H1 (cell line): ENCODE measurements at regions not wholly inside any gene's neighbourhood (a gene's known extent, or its start where the extent isn't known, plus 50 kb on each side); places are given as distances from the start of the nearest gene placed in this dataset.

Experiments used
- CTCF ChIA-PET: fragments of 300-600 bp; sonication (Branson Sonifier 250); formaldehyde crosslinking; loops from one replicate; lab custom pipeline; 2021; ENCODE audit not compliant: partially characterized antibody; lab: Charles Lee
- POLR2A ChIA-PET: fragments of 300-600 bp; sonication (Branson Sonifier 250); formaldehyde crosslinking; loops from one replicate; lab custom pipeline; 2021; ENCODE audit warnings: inconsistent platforms; ENCODE audit not compliant: partially characterized antibody; lab: Charles Lee
- DNase-seq, 2 experiments: peaks; one replicate each; pipeline versions ENCODE4 v3.0.0 to v3.0.0-alpha.2; 2010 to 2022; ENCODE audit warnings: low spot score in 2 of 2, low read depth in 1 of 2, mixed read lengths in 1 of 2
- FAIRE-seq: peaks from 2 replicates; lab custom pipeline; 2011; peaks lifted over from hg19 to GRCh38; lab: Jason Lieb, UNC
- H2AFZ ChIP-seq: 2 replicates; pipeline ENCODE4 v1.8.1; 2012; ENCODE audit warnings: low read length, inconsistent platforms
- H2AK5ac ChIP-seq: 2 replicates; pipeline ENCODE4 v1.6.1; 2013; ENCODE audit warnings: low read depth, low read length
- H2BK120ac ChIP-seq: replicated peaks from 2 replicates; pipeline ENCODE3; 2013; ENCODE audit warnings: low read depth, low read length, inconsistent platforms
- H2BK12ac ChIP-seq: 2 replicates; pipeline ENCODE4 v1.6.1; 2013; ENCODE audit warnings: low read depth, low read length
- H2BK15ac ChIP-seq: 2 replicates; pipeline ENCODE4 v1.6.1; 2013; ENCODE audit warnings: low read length
- H2BK20ac ChIP-seq: 2 replicates; pipeline ENCODE4 v1.6.1; 2013; ENCODE audit warnings: low read length
- H2BK5ac ChIP-seq: 2 replicates; pipeline ENCODE4 v1.6.1; 2013; ENCODE audit warnings: low read depth, low read length
- H3K14ac ChIP-seq: 2 replicates; pipeline ENCODE4 v1.6.1; 2013; ENCODE audit warnings: inconsistent platforms; ENCODE audit not compliant: insufficient read length
- H3K18ac ChIP-seq: 2 replicates; pipeline ENCODE4 v1.6.1; 2013; ENCODE audit warnings: low read length; ENCODE audit errors: extremely low read depth
- H3K23ac ChIP-seq: 2 replicates; pipeline ENCODE4 v1.6.1; 2013; ENCODE audit warnings: inconsistent platforms; ENCODE audit not compliant: insufficient read length
- H3K23me2 ChIP-seq: 2 replicates; pipeline ENCODE4 v1.6.1; 2013; ENCODE audit warnings: low read depth, low read length
- H3K27ac ChIP-seq: 2 replicates; pipeline ENCODE4 v1.6.1; 2011; ENCODE audit warnings: low read depth, low read length, inconsistent platforms
- H3K27me3 ChIP-seq, 4 experiments: replicated peaks in 1 of 4; 1 replicate in 1 of 4; 2 replicates in 3 of 4; pipeline versions ENCODE4 v1.6.1 to v1.8.1; 2011 to 2013; ENCODE audit warnings: low read length in 3 of 4, mild to moderate bottlenecking in 3 of 4, inconsistent platforms in 2 of 4, mixed read lengths in 2 of 4, moderate library complexity in 1 of 4; ENCODE audit not compliant: control insufficient read depth in 3 of 4, insufficient read depth in 3 of 4; ENCODE audit errors: extremely low read depth in 1 of 4
- H3K36me3 ChIP-seq, 4 experiments: 2 replicates each; pipeline versions ENCODE4 v1.6.1 to v1.8.1; 2011 to 2013; ENCODE audit warnings: mild to moderate bottlenecking in 4 of 4, low read length in 3 of 4, moderate library complexity in 2 of 4, control low read depth in 1 of 4, inconsistent platforms in 1 of 4; ENCODE audit not compliant: insufficient read depth in 4 of 4, control insufficient read depth in 2 of 4
- H3K4ac ChIP-seq: replicated peaks from 2 replicates; pipeline ENCODE3; 2013; ENCODE audit warnings: low read length, low read depth, mixed read lengths, inconsistent platforms; ENCODE audit not compliant: insufficient read length
- H3K4me1 ChIP-seq, 4 experiments: replicated peaks in 1 of 4; 1 replicate in 1 of 4; 2 replicates in 3 of 4; pipeline versions ENCODE4 v1.6.1 to v1.8.1; 2011 to 2013; ENCODE audit warnings: low read length in 3 of 4, inconsistent platforms in 2 of 4, mixed read lengths in 1 of 4; ENCODE audit not compliant: insufficient read depth in 4 of 4, control insufficient read depth in 3 of 4
- H3K4me2 ChIP-seq, 2 experiments: 2 replicates each; pipeline versions ENCODE4 v1.6.1 to v1.8.1; 2011 to 2013; ENCODE audit warnings: low read depth in 2 of 2, low read length in 2 of 2, control low read depth in 1 of 2, inconsistent platforms in 1 of 2, mild to moderate bottlenecking in 1 of 2; ENCODE audit not compliant: insufficient read depth in 1 of 2
- H3K4me3 ChIP-seq, 4 experiments: fragments of 200-600, 300-600 bp in 1 of 4; sonication (generic), shearing (Covaris generic), sonication (Bioruptor Twin) in 1 of 4; 2 replicates each; pipeline versions ENCODE4 v1.5.1 to v1.8.1; 2011 to 2016; ENCODE audit warnings: low read length in 4 of 4, low read depth in 3 of 4, control low read depth in 2 of 4, inconsistent platforms in 2 of 4, mild to moderate bottlenecking in 2 of 4, mixed read lengths in 1 of 4, moderate library complexity in 1 of 4; ENCODE audit not compliant: insufficient read depth in 2 of 4; ENCODE audit errors: extremely low read depth in 1 of 4
- H3K56ac ChIP-seq: replicated peaks from 2 replicates; pipeline ENCODE3; 2013; ENCODE audit warnings: low read depth, mild to moderate bottlenecking, mixed read lengths, low read length, inconsistent platforms; ENCODE audit not compliant: insufficient read length
- H3K79me1 ChIP-seq: 2 replicates; pipeline ENCODE4 v1.6.1; 2013; ENCODE audit warnings: low read depth, low read length, control low read depth
- H3K79me2 ChIP-seq, 2 experiments: 2 replicates each; pipeline versions ENCODE4 v1.6.1 to v1.8.1; 2012 to 2013; ENCODE audit warnings: low read length in 2 of 2, mild to moderate bottlenecking in 2 of 2, inconsistent platforms in 1 of 2; ENCODE audit not compliant: insufficient read depth in 2 of 2, control insufficient read depth in 1 of 2
- H3K9ac ChIP-seq, 4 experiments: replicated peaks in 1 of 4; 1 replicate in 1 of 4; 2 replicates in 3 of 4; pipeline versions ENCODE4 v1.6.1 to v1.8.1; 2011 to 2013; ENCODE audit warnings: low read depth in 3 of 4, low read length in 3 of 4, control low read depth in 2 of 4, mild to moderate bottlenecking in 2 of 4, moderate library complexity in 2 of 4, inconsistent platforms in 1 of 4; ENCODE audit errors: extremely low read depth in 1 of 4
- H3K9me3 ChIP-seq, 2 experiments: 2 replicates each; pipeline versions ENCODE4 v1.6.1 to v1.8.1; 2012 to 2013; ENCODE audit warnings: mild to moderate bottlenecking in 2 of 2, moderate library complexity in 2 of 2, control low read depth in 1 of 2, inconsistent platforms in 1 of 2, low read depth in 1 of 2, low read length in 1 of 2, mixed read lengths in 1 of 2; ENCODE audit not compliant: insufficient read depth in 2 of 2
- H4K20me1 ChIP-seq, 2 experiments: replicated peaks in 1 of 2; 2 replicates each; pipeline versions ENCODE3 to v1.8.1; 2011 to 2013; ENCODE audit warnings: inconsistent platforms in 2 of 2, low read length in 2 of 2, mild to moderate bottlenecking in 1 of 2; ENCODE audit not compliant: insufficient read depth in 2 of 2, control insufficient read depth in 1 of 2
- H4K5ac ChIP-seq: 2 replicates; pipeline ENCODE4 v1.6.1; 2013; ENCODE audit warnings: low read length, low read depth, mixed read lengths, inconsistent platforms; ENCODE audit not compliant: insufficient read length
- H4K8ac ChIP-seq: 2 replicates; pipeline ENCODE4 v1.8.0; 2013; ENCODE audit warnings: mild to moderate bottlenecking, moderate library complexity, low read length, inconsistent platforms; ENCODE audit not compliant: insufficient read depth; ENCODE audit errors: extremely low read depth
- H4K91ac ChIP-seq: replicated peaks from 2 replicates; pipeline ENCODE3; 2013; ENCODE audit warnings: low read length, mixed read lengths, inconsistent platforms; ENCODE audit not compliant: insufficient read length
- CHD2 ChIP-seq: IDR thresholded peaks from 2 replicates; pipeline ENCODE4 v1.6.1; 2012; ENCODE audit warnings: low read length, improper control_type of control experiment
- GABPA ChIP-seq: IDR thresholded peaks from 2 replicates; pipeline ENCODE4 v1.6.1; 2011; ENCODE audit warnings: mild to moderate bottlenecking, low read length, moderate library complexity, borderline replicate concordance; ENCODE audit not compliant: insufficient read depth
- KDM5A ChIP-seq: fragments of 200-600 bp; IDR thresholded peaks from 2 replicates; pipeline ENCODE4 v1.7.1; 2012; ENCODE audit warnings: mild to moderate bottlenecking, low read length, inconsistent platforms, mixed read lengths
- NRF1 ChIP-seq: IDR thresholded peaks from 2 replicates; pipeline ENCODE4 v1.6.1; 2011; ENCODE audit warnings: mild to moderate bottlenecking, low read depth, low read length, improper control_type of control experiment
- PHF8 ChIP-seq: fragments of 200-600 bp; sonication (generic); conservative IDR thresholded peaks from 2 replicates; pipeline ENCODE4 v1.7.1; 2012; ENCODE audit warnings: low read depth, mild to moderate bottlenecking, inconsistent platforms, low read length, moderate library complexity
- POU5F1 ChIP-seq: IDR thresholded peaks from 2 replicates; pipeline ENCODE4 v1.6.1; 2011; ENCODE audit warnings: low read depth, mild to moderate bottlenecking, low read length, moderate library complexity
- SAP30 ChIP-seq: fragments of 300-600 bp; sonication (generic); IDR thresholded peaks from 2 replicates; pipeline ENCODE4 v1.7.1; 2012; ENCODE audit warnings: low read length, moderate library complexity, mild to moderate bottlenecking, inconsistent platforms; ENCODE audit not compliant: insufficient read depth, insufficient replicate concordance
- SUZ12 ChIP-seq: fragments of 200-600 bp; sonication (generic); IDR thresholded peaks from 2 replicates; pipeline ENCODE4 v1.6.1; 2012; ENCODE audit warnings: mild to moderate bottlenecking, inconsistent platforms, low read length, moderate library complexity, mixed read lengths
- TCF12 ChIP-seq: IDR thresholded peaks from 2 replicates; pipeline ENCODE4 v1.6.1; 2011; ENCODE audit warnings: low read depth, mild to moderate bottlenecking, low read length
- WGBS, 2 experiments: shearing (Covaris generic) in 1 of 2; methylation state at CpG; one replicate each; pipeline versions ENCODE4 v1.1.6 to v1.1.7; 2013 to 2015; ENCODE audit warnings: low lambda C conversion rate in 2 of 2, mixed read lengths in 2 of 2, inconsistent platforms in 1 of 2, low coverage in 1 of 2, missing lambda C conversion rate in 1 of 2; ENCODE audit not compliant: insufficient replicate concordance in 2 of 2, insufficient coverage in 1 of 2, insufficient read length in 1 of 2; ENCODE audit errors: extremely low coverage in 1 of 2, missing lambda C conversion rate in 1 of 2; 5-methylcytosine and 5-hydroxymethylcytosine counted together

- no peak overlapping the region for H2AFZ ChIP-seq
- no peak overlapping the region for H3K18ac ChIP-seq
- H3K79me1 ChIP-seq: no peaks in the 10 kb centered on the region
- no peaks in the 10 kb centered on the region for H3K9me3 ChIP-seq
- H2BK5ac ChIP-seq: no peak overlapping the region
- no peaks in the 10 kb centered on the region for H3K27me3 ChIP-seq
- H4K91ac ChIP-seq: no peak overlapping the region
- no peaks in the 10 kb centered on the region for H3K36me3 ChIP-seq
- H3K56ac ChIP-seq: no peak overlapping the region
- FAIRE-seq (no peak), DNase-seq (no peak)
- H2BK12ac ChIP-seq: no peak overlapping the region
- no peak overlapping the region for H3K4ac ChIP-seq
- H3K9ac ChIP-seq: no peak overlapping the region
- H3K23me2 ChIP-seq: no peaks in the 10 kb centered on the region
- H3K4me2 ChIP-seq: no peak overlapping the region
- H3K27ac ChIP-seq: no peak overlapping the region
- H3K14ac ChIP-seq: no peak overlapping the region
- 94% methylated on average over 2 of the region's 2 CpGs; no CpG with 5 or more reads in 1 of the 2 experiments for WGBS, 2 experiments
- no peak overlapping the region for H4K8ac ChIP-seq
- TF ChIP-seq SUZ12 (no peak), TCF12 (no peak), SAP30 (no peak), NRF1 (no peak), KDM5A (no peak), PHF8 (no peak), GABPA (no peak), POU5F1 (no peak), CHD2 (no peak)
- TF ChIP-seq, all 59 proteins: peak for 0
- Histone ChIP-seq H3K4me1 (no peaks in the 10 kb centered on the region), H3K4me3 (no peak overlapping the region), H2BK15ac (no peak overlapping the region), H4K20me1 (no peaks in the 10 kb centered on the region), H2BK20ac (no peak overlapping the region), H2AK5ac (no peak overlapping the region), H4K5ac (no peak overlapping the region), H3K23ac (no peak overlapping the region), H2BK120ac (no peak overlapping the region), H3K79me2 (no peaks in the 10 kb centered on the region)
- CTCF ChIA-PET: interaction anchor here (0.6 to 1.0 kb wide), 2 partner anchors 26 to 61 kb away, joined by 3 read pairs; no protein-coding TSS in a partner anchor
- POLR2A ChIA-PET: no interaction called here
Observed at GRCh38 chr5:159392871-159393270, 62.6 kb upstream of the IL12B start.
